Natural killer cell (primary cell): ENCODE measurements at regions not wholly inside any gene's neighbourhood (a gene's known extent, or its start where the extent isn't known, plus 50 kb on each side); places are given as distances from the start of the nearest gene placed in this dataset.

Source experiments
- ATAC-seq, 3 donors: fragments of 150-1000 bp in 2 of 3; fragments of 200-7000 bp in 1 of 3; cut with Tn5 transposase; 1 replicate in 1 of 3; 2 replicates in 2 of 3; pipeline ENCODE4 v1.10.0; 2021; ENCODE audit warnings: mild to moderate bottlenecking in 2 of 3, moderate library complexity in 2 of 3
- DNase-seq, 2 donors: peaks; one replicate each; pipeline versions ENCODE4 v3.0.0 to v3.0.0-alpha.2; 2013 to 2021; ENCODE audit warnings: mixed read lengths in 1 of 2
- H3K27ac ChIP-seq: one replicate; pipeline ENCODE4 v1.5.1; 2013; ENCODE audit warnings: mild to moderate bottlenecking, low read length
- H3K27me3 ChIP-seq: one replicate; pipeline ENCODE4 v1.6.1; 2013; ENCODE audit warnings: low read length; ENCODE audit not compliant: control insufficient read depth, insufficient read depth
- H3K36me3 ChIP-seq: one replicate; pipeline ENCODE4 v1.6.1; 2013; ENCODE audit warnings: low read length; ENCODE audit not compliant: control insufficient read depth, insufficient read depth
- H3K4me1 ChIP-seq: one replicate; pipeline ENCODE4 v1.6.1; 2013; ENCODE audit warnings: low read length; ENCODE audit not compliant: control insufficient read depth, insufficient read depth
- H3K4me3 ChIP-seq: one replicate; pipeline ENCODE4 v1.5.1; 2013; ENCODE audit warnings: low read length
- H3K9me3 ChIP-seq: one replicate; pipeline ENCODE4 v1.6.1; 2013; ENCODE audit warnings: low read length; ENCODE audit not compliant: control insufficient read depth, insufficient read depth
- H3K27ac Mint-ChIP-seq, 2 donors: one replicate each; pipeline ENCODE4 v1.8.0; 2022; ENCODE audit warnings: mild to moderate bottlenecking in 2 of 2, mixed read lengths in 2 of 2, moderate library complexity in 1 of 2
- H3K27me3 Mint-ChIP-seq, 2 donors: one replicate each; pipeline ENCODE4 v1.8.0; 2022; ENCODE audit warnings: low read depth in 2 of 2, mixed read lengths in 2 of 2
- H3K36me3 Mint-ChIP-seq: one replicate; pipeline ENCODE4 v1.8.0; 2022; ENCODE audit warnings: mixed read lengths
- H3K4me1 Mint-ChIP-seq, 2 donors: one replicate each; pipeline ENCODE4 v1.8.0; 2022; ENCODE audit warnings: mixed read lengths in 2 of 2
- H3K4me3 Mint-ChIP-seq: one replicate; pipeline ENCODE4 v1.8.0; 2022; ENCODE audit warnings: mild to moderate bottlenecking, moderate library complexity, mixed read lengths
- H3K9me3 Mint-ChIP-seq, 2 donors: one replicate each; pipeline ENCODE4 v1.8.0; 2022; ENCODE audit warnings: mixed read lengths in 2 of 2
- WGBS: methylation state at CpG from one replicate; pipeline ENCODE4 v1.1.7; 2013; ENCODE audit warnings: missing lambda C conversion rate; ENCODE audit not compliant: insufficient coverage; 5-methylcytosine and 5-hydroxymethylcytosine counted together
- intact Hi-C: fragments of 100-400 bp; cut with micrococcal nuclease; formaldehyde crosslinking; loops from one replicate; pipeline ENCODE4 v1.14.2; 2022
- TF ChIP-seq, protein P1 (sequence below): fragments of 200-600 bp; IDR thresholded peaks from one replicate; pipeline ENCODE4 v1.8.0; 2022; ENCODE audit warnings: antibody characterized with exemption

DNA sequence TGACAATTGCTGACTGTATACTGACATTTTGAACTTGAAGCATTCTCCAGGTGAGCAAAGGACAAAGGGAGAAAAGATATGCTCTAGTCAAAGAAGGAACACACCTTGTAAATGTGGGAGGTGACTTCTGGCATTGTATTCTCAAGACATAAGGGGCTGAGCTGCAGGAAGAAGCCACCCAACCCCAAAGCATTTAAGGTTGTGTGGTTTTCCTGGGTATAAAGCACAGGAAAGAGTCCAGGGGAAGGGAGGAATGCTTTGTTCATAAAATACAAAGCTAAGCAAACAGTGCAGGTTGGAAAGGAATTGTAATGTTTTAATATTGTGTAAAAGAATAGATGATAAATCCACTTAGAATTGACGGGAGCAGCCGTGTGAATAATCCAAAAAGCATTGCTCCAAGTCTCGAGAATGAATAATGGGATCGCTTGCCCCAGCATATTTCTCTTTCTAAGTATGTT is 102.4 kb upstream of the LRIG1 start:
- intact Hi-C loops: no loop called here
- H3K4me1 Mint-ChIP-seq: no peaks in the 10 kb centered on the region

DNA sequence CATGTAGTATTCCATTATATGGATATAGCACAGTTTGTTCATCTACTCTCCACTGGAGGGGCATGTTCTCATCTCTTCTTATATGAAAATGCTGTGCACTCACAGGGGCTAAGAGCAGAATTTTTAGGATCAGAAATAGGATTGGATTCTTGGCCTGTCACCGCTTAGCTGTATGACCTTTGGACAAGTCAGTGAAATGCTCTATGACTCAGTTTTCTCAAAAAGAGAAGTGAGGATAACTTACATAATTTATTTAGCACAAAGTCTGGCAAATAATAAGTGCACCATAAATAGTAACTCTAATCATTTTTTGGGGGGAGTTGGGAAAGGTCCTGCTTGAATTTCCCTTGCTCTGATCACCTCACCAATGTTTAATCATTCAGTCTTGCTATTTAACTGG is 103.7 kb upstream of the LRIG1 start:
- H3K4me1 ChIP-seq: no peaks in the 10 kb centered on the region
- H3K4me3 ChIP-seq: no peak overlapping the region
- Mint-ChIP-seq H3K27ac (no peak overlapping the region), H3K36me3 (no peaks in the 10 kb centered on the region), H3K27me3 (peaks cover 20 to 67% of the 10 kb centered on the region in 2 donors), H3K4me3 (no peak overlapping the region), H3K4me1 (no peaks in the 10 kb centered on the region), H3K9me3 (no peaks in the 10 kb centered on the region)
- WGBS: 89% methylated on average over 1 of the region's 1 CpG
- H3K36me3 ChIP-seq: no peaks in the 10 kb centered on the region
- peaks cover 12% of the 10 kb centered on the region for H3K27me3 ChIP-seq
- no peak for ATAC-seq
- DNase-seq: no peak
- intact Hi-C loops: no loop called here
- H3K27ac ChIP-seq: no peak overlapping the region
- TF ChIP-seq, protein P1, sequence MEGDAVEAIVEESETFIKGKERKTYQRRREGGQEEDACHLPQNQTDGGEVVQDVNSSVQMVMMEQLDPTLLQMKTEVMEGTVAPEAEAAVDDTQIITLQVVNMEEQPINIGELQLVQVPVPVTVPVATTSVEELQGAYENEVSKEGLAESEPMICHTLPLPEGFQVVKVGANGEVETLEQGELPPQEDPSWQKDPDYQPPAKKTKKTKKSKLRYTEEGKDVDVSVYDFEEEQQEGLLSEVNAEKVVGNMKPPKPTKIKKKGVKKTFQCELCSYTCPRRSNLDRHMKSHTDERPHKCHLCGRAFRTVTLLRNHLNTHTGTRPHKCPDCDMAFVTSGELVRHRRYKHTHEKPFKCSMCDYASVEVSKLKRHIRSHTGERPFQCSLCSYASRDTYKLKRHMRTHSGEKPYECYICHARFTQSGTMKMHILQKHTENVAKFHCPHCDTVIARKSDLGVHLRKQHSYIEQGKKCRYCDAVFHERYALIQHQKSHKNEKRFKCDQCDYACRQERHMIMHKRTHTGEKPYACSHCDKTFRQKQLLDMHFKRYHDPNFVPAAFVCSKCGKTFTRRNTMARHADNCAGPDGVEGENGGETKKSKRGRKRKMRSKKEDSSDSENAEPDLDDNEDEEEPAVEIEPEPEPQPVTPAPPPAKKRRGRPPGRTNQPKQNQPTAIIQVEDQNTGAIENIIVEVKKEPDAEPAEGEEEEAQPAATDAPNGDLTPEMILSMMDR: no peak
- no peaks in the 10 kb centered on the region for H3K9me3 ChIP-seq

More for the DNA sequence above, 102.4 kb upstream of the LRIG1 start:
- no peak overlapping the region for H3K4me3 ChIP-seq
- no peak for DNase-seq
- no peak for ATAC-seq
- Mint-ChIP-seq H3K4me3 (no peak overlapping the region), H3K36me3 (no peaks in the 10 kb centered on the region), H3K27me3 (peaks cover 18 to 67% of the 10 kb centered on the region in 2 donors), H3K27ac (no peak overlapping the region), H3K9me3 (no peaks in the 10 kb centered on the region)
- H3K4me1 ChIP-seq: no peaks in the 10 kb centered on the region
- no peak overlapping the region for H3K27ac ChIP-seq
- no peaks in the 10 kb centered on the region for H3K36me3 ChIP-seq
- no peaks in the 10 kb centered on the region for H3K9me3 ChIP-seq
- 44% methylated on average over 4 of the region's 4 CpGs for whole genome bisulfite sequencing
- peaks cover 12% of the 10 kb centered on the region for H3K27me3 ChIP-seq
- TF ChIP-seq, protein P1: no peak

DNA sequence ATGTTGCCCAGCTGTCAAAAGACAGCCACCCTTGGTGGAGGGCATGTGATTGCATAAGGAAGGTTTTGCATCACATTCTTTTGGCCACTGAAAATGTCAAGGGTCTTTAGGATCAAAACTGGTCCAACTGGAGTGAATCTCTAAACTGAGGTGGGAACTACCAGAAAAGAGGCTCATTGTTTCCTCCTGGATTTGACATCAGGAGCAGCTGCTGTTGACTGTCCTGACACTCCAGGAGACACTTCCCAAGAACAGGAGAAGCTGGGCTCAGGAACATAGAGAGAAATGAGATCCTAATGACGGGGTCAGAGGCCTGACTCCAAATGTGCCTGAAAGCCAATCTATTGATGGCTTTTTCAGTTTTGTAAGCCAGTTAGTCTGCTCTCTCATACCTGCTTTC is 105.3 kb upstream of the LRIG1 start:
- no peak overlapping the region for H3K27ac ChIP-seq
- peaks cover 12% of the 10 kb centered on the region for H3K27me3 ChIP-seq
- TF ChIP-seq, protein P1: no peak
- ATAC-seq: no peak
- Mint-ChIP-seq H3K9me3 (no peaks in the 10 kb centered on the region), H3K4me3 (no peak overlapping the region), H3K4me1 (no peaks in the 10 kb centered on the region), H3K36me3 (no peaks in the 10 kb centered on the region), H3K27me3 (peaks cover 17 to 57% of the 10 kb centered on the region in 2 donors), H3K27ac (no peak overlapping the region)
- no peaks in the 10 kb centered on the region for H3K9me3 ChIP-seq
- H3K4me1 ChIP-seq: no peaks in the 10 kb centered on the region
- WGBS: 82% methylated on average over 1 of the region's 1 CpG
- H3K36me3 ChIP-seq: no peaks in the 10 kb centered on the region
- DNase-seq: no peak
- no peak overlapping the region for H3K4me3 ChIP-seq
- intact Hi-C loops: no loop called here

DNA sequence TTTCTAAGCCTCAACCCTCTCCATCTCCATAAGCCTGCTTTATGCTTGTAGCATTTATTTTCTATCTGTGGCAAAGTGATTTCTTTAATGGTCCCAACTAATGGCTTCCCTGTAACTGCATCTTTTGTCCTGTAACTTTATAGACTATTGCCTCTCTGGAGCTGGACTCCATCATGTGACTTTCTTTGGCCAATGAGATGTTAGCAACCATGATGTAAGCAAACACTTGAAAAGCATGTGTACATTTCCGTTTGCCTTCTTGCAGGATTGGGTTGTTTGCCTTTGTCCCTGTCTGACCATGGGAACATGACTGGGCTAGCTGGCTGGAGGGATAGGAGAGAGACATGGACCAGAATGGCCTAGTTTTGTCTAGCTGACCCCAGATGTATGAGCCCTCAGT is 106.0 kb upstream of the LRIG1 start:
- H3K4me3 ChIP-seq: no peak overlapping the region
- Mint-ChIP-seq H3K27me3 (peaks cover 17 to 51% of the 10 kb centered on the region in 2 donors), H3K36me3 (no peaks in the 10 kb centered on the region), H3K4me3 (no peak overlapping the region), H3K27ac (no peak overlapping the region), H3K4me1 (no peaks in the 10 kb centered on the region), H3K9me3 (no peaks in the 10 kb centered on the region)
- TF ChIP-seq, protein P1: no peak
- intact Hi-C loops: no loop called here
- 100% methylated on average over 1 of the region's 1 CpG for WGBS
- ATAC-seq: no peak
- no peaks in the 10 kb centered on the region for H3K4me1 ChIP-seq
- H3K9me3 ChIP-seq: no peaks in the 10 kb centered on the region
- H3K27ac ChIP-seq: no peak overlapping the region
- no peak for DNase-seq
- H3K27me3 ChIP-seq: peaks cover 12% of the 10 kb centered on the region
- no peaks in the 10 kb centered on the region for H3K36me3 ChIP-seq
